COLO829 (cell line): ENCODE measurements at regions not wholly inside any gene's neighbourhood (a gene's known extent, or its start where the extent isn't known, plus 50 kb on each side); places are given as distances from the start of the nearest gene placed in this dataset.
"Not testable (repeated sequence)": the region's sequence is repeated elsewhere in the genome, so short reads cannot be mapped to it uniquely, and the experiment has no call there.

ENCODE experiments used
- DNase-seq: peaks from one replicate; pipeline ENCODE4 v3.0.0; 2012; ENCODE audit warnings: low spot score

- DNase-seq = no peak
These were observed 418.8 kb upstream of the SMIM21 start for GRCh38 chr18:75846321-75846720.

GRCh38 chr18:75845413-75845812 is 417.9 kb upstream of the SMIM21 start:
- no peak for DNase-seq

- DNase-seq = no peak
These were observed 416.6 kb upstream of the SMIM21 start for GRCh38 chr18:75844146-75844545.

- DNase-seq = no peak
These were observed 412.6 kb upstream of the SMIM21 start for GRCh38 chr18:75840131-75840530.

- DNase-seq = not testable (repeated sequence)
These were observed 412.2 kb upstream of the SMIM21 start for GRCh38 chr18:75839686-75840085.

GRCh38 chr18:75839041-75839440 is 411.5 kb upstream of the SMIM21 start:
- DNase-seq = no peak

- no peak for DNase-seq
These were observed 409.8 kb upstream of the SMIM21 start for GRCh38 chr18:75837316-75837715.

GRCh38 chr18:75836516-75836915 is 409.0 kb upstream of the SMIM21 start:
- no peak for DNase-seq

GRCh38 chr18:75831960-75832359 is 404.5 kb upstream of the SMIM21 start:
- no peak for DNase-seq

- DNase-seq = no peak
These were observed 403.3 kb upstream of the SMIM21 start for GRCh38 chr18:75830828-75831227.

GRCh38 chr18:75829091-75829490 is 401.6 kb upstream of the SMIM21 start:
- DNase-seq = no peak

GRCh38 chr18:75828379-75828778 is 400.9 kb upstream of the SMIM21 start:
- DNase-seq = no peak

- DNase-seq = no peak
These were observed 400.3 kb upstream of the SMIM21 start for GRCh38 chr18:75827751-75828287.

GRCh38 chr18:75824661-75825060 is 397.2 kb upstream of the SMIM21 start:
- DNase-seq = no peak

- no peak for DNase-seq
These were observed 396.0 kb upstream of the SMIM21 start for GRCh38 chr18:75823471-75823870.

GRCh38 chr18:75818383-75818782 is 390.9 kb upstream of the SMIM21 start:
- DNase-seq = no peak

- DNase-seq = no peak
These were observed 388.3 kb upstream of the SMIM21 start for GRCh38 chr18:75815767-75816166.

GRCh38 chr18:75812761-75813160 is 385.3 kb upstream of the SMIM21 start:
- no peak for DNase-seq

GRCh38 chr18:75810961-75811551 is 383.6 kb upstream of the SMIM21 start:
- DNase-seq = no peak

- no peak for DNase-seq
These were observed 383.0 kb upstream of the SMIM21 start for GRCh38 chr18:75810516-75810915.

- DNase-seq = no peak
These were observed 382.4 kb upstream of the SMIM21 start for GRCh38 chr18:75809926-75810255.

- no peak for DNase-seq
These were observed 381.8 kb upstream of the SMIM21 start for GRCh38 chr18:75809151-75809925.

- DNase-seq = no peak
These were observed 377.8 kb upstream of the SMIM21 start for GRCh38 chr18:75805265-75805664.

- DNase-seq = no peak
These were observed 375.2 kb upstream of the SMIM21 start for GRCh38 chr18:75802681-75803080.
